PC-9 (cell line): ENCODE measurements at regions not wholly inside any gene's neighbourhood (a gene's known extent, or its start where the extent isn't known, plus 50 kb on each side); places are given as distances from the start of the nearest gene placed in this dataset.
A peak's percentile ranks its signal among the peaks of the same experiment; 100 is the strongest.

Experiments used
- BruUV-seq: library from RNA; stranded (reverse); fragments of 400-500 nt; replicated peaks from 2 replicates; lab custom pipeline; 2021; lab: Mats Ljungman, UMichigan
- CTCF ChIA-PET: fragments of 300-600 bp; sonication (Branson Sonifier 250); formaldehyde crosslinking; loops from one replicate; lab custom pipeline; 2022; ENCODE audit warnings: antibody characterized with exemption; lab: Charles Lee
- POLR2A ChIA-PET: fragments of 300-600 bp; sonication (Branson Sonifier 250); formaldehyde crosslinking; loops from one replicate; lab custom pipeline; 2022; ENCODE audit warnings: antibody characterized with exemption; ENCODE audit not compliant: unreplicated experiment; lab: Charles Lee
- DNase-seq, 2 experiments: peaks; one replicate each; pipeline versions ENCODE4 v3.0.0 to v3.0.0-alpha.2; 2015 to 2022; ENCODE audit warnings: mixed read lengths in 1 of 2
- H2AFZ ChIP-seq: fragments of 200-600 bp; sonication (generic); 2 replicates; pipeline ENCODE4 v1.8.1; 2017; ENCODE audit warnings: antibody characterized with exemption
- H3F3A ChIP-seq: fragments of 200-600 bp; sonication (generic); 2 replicates; pipeline ENCODE4 v1.8.1; 2017; ENCODE audit warnings: antibody characterized with exemption, mild to moderate bottlenecking, low read depth; ENCODE audit not compliant: insufficient read depth
- H3K27ac ChIP-seq: fragments of 200-600 bp; sonication (generic); 2 replicates; pipeline ENCODE4 v1.6.1; 2016; ENCODE audit warnings: mixed run types
- H3K27me3 ChIP-seq: fragments of 200-600 bp; sonication (generic); 2 replicates; pipeline ENCODE4 v1.6.1; 2016; ENCODE audit warnings: low read depth, mixed run types; ENCODE audit not compliant: insufficient read depth
- H3K36me3 ChIP-seq: fragments of 200-600 bp; sonication (generic); 2 replicates; pipeline ENCODE4 v1.6.1; 2016; ENCODE audit warnings: low read depth, mixed run types
- H3K4me1 ChIP-seq: fragments of 200-600 bp; sonication (generic); replicated peaks from 2 replicates; pipeline ENCODE4 v1.6.1; 2016; ENCODE audit warnings: mixed run types; ENCODE audit not compliant: insufficient read depth
- H3K4me2 ChIP-seq: fragments of 200-600 bp; sonication (generic); 2 replicates; pipeline ENCODE4 v1.6.1; 2017; ENCODE audit warnings: mixed run types
- H3K4me3 ChIP-seq: fragments of 200-600 bp; sonication (generic); 2 replicates; pipeline ENCODE4 v1.6.1; 2016; ENCODE audit warnings: mixed run types
- H3K79me2 ChIP-seq: fragments of 200-600 bp; sonication (generic); 2 replicates; pipeline ENCODE4 v1.6.1; 2017; ENCODE audit warnings: low read depth, mixed run types
- H3K9me2 ChIP-seq: fragments of 200-600 bp; sonication (generic); 2 replicates; pipeline ENCODE4 v1.8.1; 2017; ENCODE audit warnings: mild to moderate bottlenecking; ENCODE audit not compliant: insufficient read depth
- H3K9me3 ChIP-seq: fragments of 200-600 bp; sonication (generic); 2 replicates; pipeline ENCODE4 v1.8.1; 2016; ENCODE audit warnings: low read depth; ENCODE audit not compliant: insufficient read depth
- H4K20me1 ChIP-seq: fragments of 200-600 bp; sonication (generic); 2 replicates; pipeline ENCODE4 v1.8.1; 2017; ENCODE audit not compliant: insufficient read depth
- CTCF ChIP-seq: fragments of 200-600 bp; sonication (generic); conservative IDR thresholded peaks from 2 replicates; pipeline ENCODE4 v1.6.1; 2017; ENCODE audit warnings: mixed run types, antibody characterized with exemption, mild to moderate bottlenecking, moderate library complexity
- EZH2 ChIP-seq: fragments of 200-600 bp; sonication (generic); IDR thresholded peaks from 2 replicates; pipeline ENCODE4 v1.8.0; 2017; ENCODE audit warnings: antibody characterized with exemption, low read depth
- intact Hi-C: fragments of 100-400 bp; cut with micrococcal nuclease; formaldehyde crosslinking; loops from one replicate; pipeline ENCODE4 v1.10.0; 2022; ENCODE audit not compliant: unreplicated experiment

GRCh38 chr6:119453242-119454200 is 104.0 kb upstream of the MAN1A1 start:
- Histone ChIP-seq H3K4me3 (no peak overlapping the region), H3F3A (no peaks in the 10 kb centered on the region), H3K4me1 (no peaks in the 10 kb centered on the region), H3K9me2 (no peaks in the 10 kb centered on the region), H3K36me3 (no peaks in the 10 kb centered on the region), H2AFZ (no peak overlapping the region), H3K4me2 (no peak overlapping the region), H3K27ac (no peak overlapping the region), H3K9me3 (peaks cover 5% of the 10 kb centered on the region; the same call in 1 of the 2 replicates), H3K27me3 (no peaks in the 10 kb centered on the region), H3K79me2 (no peaks in the 10 kb centered on the region), H4K20me1 (no peaks in the 10 kb centered on the region)
- no TSS peak for BruUV-seq
- intact Hi-C loops = no loop called here
- ChIA-PET POLR2A (no interaction called here), CTCF (no interaction called here)
- no peak for DNase-seq
- no peak for TF ChIP-seq CTCF
- no peak for TF ChIP-seq EZH2

GRCh38 chr6:119449331-119450156 is 100.0 kb upstream of the MAN1A1 start:
- no peaks in the 10 kb centered on the region for H4K20me1 ChIP-seq
- BruUV-seq = no TSS peak
- no peaks in the 10 kb centered on the region for H3K36me3 ChIP-seq
- no peak overlapping the region for H3K4me3 ChIP-seq
- no peaks in the 10 kb centered on the region for H3K9me2 ChIP-seq
- intact Hi-C loops = no loop called here
- no peak for TF ChIP-seq CTCF
- TF ChIP-seq EZH2 = no peak
- H3K79me2 ChIP-seq = no peaks in the 10 kb centered on the region
- H2AFZ ChIP-seq = peak overlapping the region; percentile 10; the same call in 1 of the 2 replicates
- ChIA-PET POLR2A (interaction anchor here (0.6 kb wide), 1 partner anchor 31 kb away, joined by 3 read pairs; no protein-coding TSS in a partner anchor), CTCF (no interaction called here)
- peaks cover 37% of the 10 kb centered on the region for H3K4me1 ChIP-seq
- no peaks in the 10 kb centered on the region for H3K27me3 ChIP-seq
- DNase-seq = no peak
- H3K27ac ChIP-seq = no peak overlapping the region
- no peaks in the 10 kb centered on the region for H3K9me3 ChIP-seq
- peaks cover 27% of the 10 kb centered on the region for H3F3A ChIP-seq
- no peak overlapping the region for H3K4me2 ChIP-seq

- H3K9me2 ChIP-seq = no peaks in the 10 kb centered on the region
- H3F3A ChIP-seq = peaks cover 27% of the 10 kb centered on the region
- TF ChIP-seq CTCF (no peak), EZH2 (no peak)
- no TSS peak for BruUV-seq
- ChIA-PET CTCF (interaction anchor here (0.5 kb wide), 1 partner anchor 31 kb away, joined by 7 read pairs; no protein-coding TSS in a partner anchor), POLR2A (no interaction called here)
- H4K20me1 ChIP-seq = no peaks in the 10 kb centered on the region
- H2AFZ ChIP-seq = no peak overlapping the region
- H3K9me3 ChIP-seq = no peaks in the 10 kb centered on the region; the same call in 1 of the 2 replicates
- H3K27ac ChIP-seq = peak overlapping the region; percentile 96
- H3K4me1 ChIP-seq = peaks cover 46% of the 10 kb centered on the region
- H3K4me2 ChIP-seq = peak overlapping the region; percentile 77
- no peak for DNase-seq
- no peaks in the 10 kb centered on the region for H3K27me3 ChIP-seq
- intact Hi-C loops = loop anchor here (2.0 kb wide), 2 partner anchors 37 to 279 kb away; no protein-coding TSS in a partner anchor
- H3K4me3 ChIP-seq = no peak overlapping the region
- no peaks in the 10 kb centered on the region for H3K79me2 ChIP-seq
- no peaks in the 10 kb centered on the region for H3K36me3 ChIP-seq
Observed at GRCh38 chr6:119447921-119448320, 98.4 kb upstream of the MAN1A1 start.
